Cardiac muscle cell (in vitro differentiated cells and primary cell): ENCODE measurements at regions not wholly inside any gene's neighbourhood (a gene's known extent, or its start where the extent isn't known, plus 50 kb on each side); places are given as distances from the start of the nearest gene placed in this dataset.

ENCODE experiments used
- DNase-seq, 2 donors: peaks; one replicate each; pipeline versions ENCODE4 v3.0.0 to v3.0.0-alpha.2; 2010 to 2017; ENCODE audit warnings: low read depth in 1 of 2, low spot score in 1 of 2
- H3K27ac ChIP-seq: fragments of 200-600 bp; sonication (generic); 2 replicates; pipeline ENCODE4 v1.5.1; 2016
- H3K27me3 ChIP-seq: fragments of 200-600 bp; sonication (generic); 2 replicates; pipeline ENCODE4 v1.6.0; 2016; ENCODE audit warnings: control low read depth
- H3K36me3 ChIP-seq: fragments of 200-600 bp; sonication (generic); 2 replicates; pipeline ENCODE4 v1.5.1; 2016; ENCODE audit warnings: control low read depth
- H3K4me1 ChIP-seq: fragments of 200-600 bp; sonication (generic); 2 replicates; pipeline ENCODE4 v1.8.1; 2017; ENCODE audit warnings: low read depth, mild to moderate bottlenecking, mixed run types
- H3K4me3 ChIP-seq: fragments of 200-600 bp; sonication (generic); 2 replicates; pipeline ENCODE4 v1.5.1; 2016; ENCODE audit warnings: mild to moderate bottlenecking
- H3K9me3 ChIP-seq: fragments of 200-600 bp; sonication (generic); 2 replicates; pipeline ENCODE4 v1.5.1; 2017; ENCODE audit warnings: low read depth, mild to moderate bottlenecking, control low read depth
- CTCF ChIP-seq: IDR thresholded peaks from 2 replicates; pipeline ENCODE4 v1.5.1; 2012; ENCODE audit warnings: low read depth, mild to moderate bottlenecking, low read length

DNA sequence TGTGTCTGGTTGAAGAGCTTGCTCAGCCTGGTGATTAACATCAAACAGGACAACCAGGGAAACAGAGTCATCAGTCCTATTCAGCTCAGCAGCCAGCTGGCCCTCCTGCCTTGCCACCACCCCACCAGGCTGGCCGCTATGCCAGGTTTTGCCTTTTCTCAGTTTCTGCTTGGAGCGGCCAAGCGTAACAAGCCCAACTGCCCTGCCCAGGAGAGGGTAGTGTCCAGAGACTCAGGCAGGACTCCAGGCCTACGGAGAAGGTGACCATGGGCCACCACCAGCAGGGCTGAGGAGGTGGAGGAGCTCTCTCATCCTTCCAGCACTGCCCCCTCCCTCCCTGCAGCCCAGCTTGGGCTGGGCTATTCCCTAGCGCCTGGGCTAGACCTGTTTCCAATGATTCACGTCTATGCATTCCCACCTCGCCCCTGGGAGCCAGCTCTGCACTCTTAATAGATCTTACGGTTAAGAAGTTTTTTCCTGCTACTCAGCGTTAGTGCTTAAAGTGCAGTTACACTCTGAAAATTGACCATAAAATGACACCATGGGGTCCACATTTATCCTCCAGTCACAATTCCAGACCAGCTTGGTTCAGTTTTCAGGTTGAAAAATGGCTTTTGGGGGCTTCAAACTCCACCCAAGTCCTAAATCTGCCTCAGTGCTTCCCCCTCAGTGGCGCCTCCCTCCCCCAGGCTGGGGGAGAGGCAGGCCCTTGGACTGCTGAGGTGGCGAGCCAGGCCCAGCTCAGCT lies 124.0 kb upstream of the PJA1 start:
- no peaks in the 10 kb centered on the region for H3K9me3 ChIP-seq
- peaks cover 17% of the 10 kb centered on the region for H3K4me1 ChIP-seq
- H3K27ac ChIP-seq: peak overlapping the region; percentile 61
- H3K36me3 ChIP-seq: no peaks in the 10 kb centered on the region
- no peak for TF ChIP-seq CTCF
- no peak for DNase-seq
- no peaks in the 10 kb centered on the region for H3K27me3 ChIP-seq
- no peak overlapping the region for H3K4me3 ChIP-seq

DNA sequence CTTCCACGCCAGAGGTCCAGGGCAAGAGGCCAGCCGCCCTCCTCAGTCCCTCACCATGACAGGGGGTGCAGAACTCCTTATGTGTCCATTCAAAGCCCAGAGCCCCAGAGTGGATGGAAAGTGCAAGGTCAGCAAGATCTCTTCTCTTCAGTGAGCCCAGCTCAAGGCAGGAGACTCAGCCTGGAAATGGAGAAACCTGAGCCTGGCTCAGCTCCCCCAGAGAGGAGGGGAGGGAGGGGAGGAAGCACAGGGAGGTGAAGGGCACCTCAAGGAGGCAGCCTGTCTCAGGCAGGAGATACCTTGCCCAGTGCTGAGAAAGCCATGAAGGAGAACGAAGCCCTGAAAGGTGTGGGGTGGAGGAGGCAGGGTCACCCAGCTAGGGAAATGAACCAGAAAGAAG lies 121.8 kb upstream of the PJA1 start:
- H3K27ac ChIP-seq: no peak overlapping the region
- H3K9me3 ChIP-seq: no peaks in the 10 kb centered on the region
- H3K4me1 ChIP-seq: peaks cover 17% of the 10 kb centered on the region
- H3K4me3 ChIP-seq: no peak overlapping the region
- DNase-seq: peak in 1 of 2 donors; percentile 12
- no peaks in the 10 kb centered on the region for H3K36me3 ChIP-seq
- TF ChIP-seq CTCF: no peak
- no peaks in the 10 kb centered on the region for H3K27me3 ChIP-seq

DNA sequence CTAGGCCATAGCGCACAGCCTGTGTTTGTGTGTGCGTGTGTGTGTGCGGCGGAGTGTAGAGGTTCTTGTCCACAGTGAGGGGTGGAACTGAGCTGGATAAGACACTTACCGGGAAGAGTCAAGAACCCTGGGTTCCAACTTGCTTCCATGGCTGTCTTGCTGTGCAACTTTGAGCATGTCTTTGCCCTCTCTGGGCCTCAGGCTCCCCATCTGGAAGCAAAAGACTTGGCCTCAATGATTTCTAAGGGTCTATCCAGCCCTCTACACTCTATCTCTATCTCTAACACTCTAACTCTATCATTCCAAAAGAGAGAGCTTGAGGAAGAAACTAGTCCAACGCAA lies 121.3 kb upstream of the PJA1 start:
- Histone ChIP-seq H3K27me3 (no peaks in the 10 kb centered on the region), H3K9me3 (no peaks in the 10 kb centered on the region)

GRCh38 chrX:69285881-69286564 lies 120.8 kb upstream of the PJA1 start:
- DNase-seq: peak; percentile 62 to 72
- peak; percentile 71 for TF ChIP-seq CTCF
- Histone ChIP-seq H3K4me1 (peaks cover 17% of the 10 kb centered on the region), H3K27ac (no peak overlapping the region), H3K9me3 (no peaks in the 10 kb centered on the region), H3K4me3 (peak overlapping the region; percentile 17), H3K27me3 (no peaks in the 10 kb centered on the region), H3K36me3 (no peaks in the 10 kb centered on the region)

More for the DNA sequence above, 121.3 kb upstream of the PJA1 start:
- no peak for DNase-seq
- no peak for TF ChIP-seq CTCF
- H3K4me1 ChIP-seq: peaks cover 17% of the 10 kb centered on the region
- no peaks in the 10 kb centered on the region for H3K36me3 ChIP-seq
- H3K27ac ChIP-seq: no peak overlapping the region
- H3K4me3 ChIP-seq: no peak overlapping the region

GRCh38 chrX:69285401-69285877 lies 120.2 kb upstream of the PJA1 start:
- H3K4me3 ChIP-seq: peak overlapping the region; percentile 17
- H3K4me1 ChIP-seq: peaks cover 20% of the 10 kb centered on the region
- no peaks in the 10 kb centered on the region for H3K27me3 ChIP-seq
- H3K9me3 ChIP-seq: no peaks in the 10 kb centered on the region
- no peak for TF ChIP-seq CTCF
- no peaks in the 10 kb centered on the region for H3K36me3 ChIP-seq
- peak in 1 of 2 donors; percentile 70 for DNase-seq
- H3K27ac ChIP-seq: no peak overlapping the region
